ENCODE measurements at regions not wholly inside any gene's neighbourhood (a gene's known extent, or its start where the extent isn't known, plus 50 kb on each side); places are given as distances from the start of the nearest gene placed in this dataset.

- no peak overlapping the region for H3K4me3 ChIP-seq (ENCODE audit: extremely low read depth, insufficient read depth, low read length, poor library complexity, severe bottlenecking)
- H3K4me1 ChIP-seq (ENCODE audit: control insufficient read depth, insufficient read depth, low read length, poor library complexity, severe bottlenecking) = no peaks in the 10 kb centered on the region
- WGBS, 2 experiments (ENCODE audit: insufficient coverage in 2 of 2) = 93 to 94% methylated on average over 5 of the region's 5 CpGs
- no peaks in the 10 kb centered on the region for H3K36me3 ChIP-seq (ENCODE audit: control insufficient read depth, insufficient read depth, low read length)
- H3K9me3 ChIP-seq (ENCODE audit: control insufficient read depth, low read length) = no peaks in the 10 kb centered on the region
- no peak overlapping the region for H3K27ac ChIP-seq (ENCODE audit: low read depth, low read length, severe bottlenecking)
Measured at GRCh38 chr13:109655611-109656010, 130.8 kb downstream of the IRS2 start.

- no peaks in the 10 kb centered on the region for H3K4me1 ChIP-seq (ENCODE audit: control insufficient read depth, insufficient read depth, low read length, poor library complexity, severe bottlenecking)
- H3K9me3 ChIP-seq (ENCODE audit: control insufficient read depth, low read length) = no peaks in the 10 kb centered on the region
- no peak overlapping the region for H3K4me3 ChIP-seq (ENCODE audit: extremely low read depth, insufficient read depth, low read length, poor library complexity, severe bottlenecking)
- no peak overlapping the region for H3K27ac ChIP-seq (ENCODE audit: low read depth, low read length, severe bottlenecking)
- no peaks in the 10 kb centered on the region for H3K36me3 ChIP-seq (ENCODE audit: control insufficient read depth, insufficient read depth, low read length)
- WGBS, 2 experiments (ENCODE audit: insufficient coverage in 2 of 2) = no CpG with 5 or more reads among the region's 1 CpG
Measured at GRCh38 chr13:109655206-109655600, 131.2 kb downstream of the IRS2 start.

GRCh38 chr13:109654341-109655205, 131.8 kb downstream of the IRS2 start:
- H3K4me3 ChIP-seq (ENCODE audit: extremely low read depth, insufficient read depth, low read length, poor library complexity, severe bottlenecking) = no peak overlapping the region
- 85 to 87% methylated on average over 13 to 17 of the region's 17 CpGs for WGBS, 2 experiments (ENCODE audit: insufficient coverage in 2 of 2)
- H3K9me3 ChIP-seq (ENCODE audit: control insufficient read depth, low read length) = no peaks in the 10 kb centered on the region
- no peaks in the 10 kb centered on the region for H3K36me3 ChIP-seq (ENCODE audit: control insufficient read depth, insufficient read depth, low read length)
- no peaks in the 10 kb centered on the region for H3K4me1 ChIP-seq (ENCODE audit: control insufficient read depth, insufficient read depth, low read length, poor library complexity, severe bottlenecking)
- no peak overlapping the region for H3K27ac ChIP-seq (ENCODE audit: low read depth, low read length, severe bottlenecking)

GRCh38 chr13:109652531-109652930, 133.9 kb downstream of the IRS2 start:
- no peak overlapping the region for H3K4me3 ChIP-seq (ENCODE audit: extremely low read depth, insufficient read depth, low read length, poor library complexity, severe bottlenecking)
- H3K27ac ChIP-seq (ENCODE audit: low read depth, low read length, severe bottlenecking) = no peak overlapping the region
- H3K9me3 ChIP-seq (ENCODE audit: control insufficient read depth, low read length) = no peaks in the 10 kb centered on the region
- no peaks in the 10 kb centered on the region for H3K36me3 ChIP-seq (ENCODE audit: control insufficient read depth, insufficient read depth, low read length)
- no peaks in the 10 kb centered on the region for H3K4me1 ChIP-seq (ENCODE audit: control insufficient read depth, insufficient read depth, low read length, poor library complexity, severe bottlenecking)
- WGBS, 2 experiments (ENCODE audit: insufficient coverage in 2 of 2) = 92 to 100% methylated on average over 1 to 2 of the region's 3 CpGs

- Histone ChIP-seq H3K4me1 (ENCODE audit: control insufficient read depth, insufficient read depth, low read length, poor library complexity, severe bottlenecking) (peaks cover 6% of the 10 kb centered on the region), H3K36me3 (ENCODE audit: control insufficient read depth, insufficient read depth, low read length) (no peaks in the 10 kb centered on the region), H3K9me3 (ENCODE audit: control insufficient read depth, low read length) (no peaks in the 10 kb centered on the region), H3K27ac (ENCODE audit: low read depth, low read length, severe bottlenecking) (no peak overlapping the region), H3K4me3 (ENCODE audit: extremely low read depth, insufficient read depth, low read length, poor library complexity, severe bottlenecking) (no peak overlapping the region)
- 75 to 93% methylated on average over 3 to 6 of the region's 6 CpGs for WGBS, 2 experiments (ENCODE audit: insufficient coverage in 2 of 2)
Measured at GRCh38 chr13:109651854-109652253, 134.5 kb downstream of the IRS2 start.

GRCh38 chr13:109651311-109651710, 135.1 kb downstream of the IRS2 start:
- H3K4me3 ChIP-seq (ENCODE audit: extremely low read depth, insufficient read depth, low read length, poor library complexity, severe bottlenecking) = no peak overlapping the region
- H3K36me3 ChIP-seq (ENCODE audit: control insufficient read depth, insufficient read depth, low read length) = no peaks in the 10 kb centered on the region
- H3K4me1 ChIP-seq (ENCODE audit: control insufficient read depth, insufficient read depth, low read length, poor library complexity, severe bottlenecking) = peaks cover 10% of the 10 kb centered on the region
- WGBS, 2 experiments (ENCODE audit: insufficient coverage in 2 of 2) = 88 to 90% methylated on average over 4 to 5 of the region's 5 CpGs
- no peak overlapping the region for H3K27ac ChIP-seq (ENCODE audit: low read depth, low read length, severe bottlenecking)
- H3K9me3 ChIP-seq (ENCODE audit: control insufficient read depth, low read length) = no peaks in the 10 kb centered on the region

GRCh38 chr13:109650861-109651260, 135.5 kb downstream of the IRS2 start:
- Histone ChIP-seq H3K4me3 (ENCODE audit: extremely low read depth, insufficient read depth, low read length, poor library complexity, severe bottlenecking) (no peak overlapping the region), H3K27ac (ENCODE audit: low read depth, low read length, severe bottlenecking) (no peak overlapping the region), H3K36me3 (ENCODE audit: control insufficient read depth, insufficient read depth, low read length) (no peaks in the 10 kb centered on the region), H3K4me1 (ENCODE audit: control insufficient read depth, insufficient read depth, low read length, poor library complexity, severe bottlenecking) (peaks cover 12% of the 10 kb centered on the region), H3K9me3 (ENCODE audit: control insufficient read depth, low read length) (no peaks in the 10 kb centered on the region)
- 89 to 92% methylated on average over 2 to 3 of the region's 3 CpGs for WGBS, 2 experiments (ENCODE audit: insufficient coverage in 2 of 2)

- Histone ChIP-seq H3K4me3 (ENCODE audit: extremely low read depth, insufficient read depth, low read length, poor library complexity, severe bottlenecking) (no peak overlapping the region), H3K36me3 (ENCODE audit: control insufficient read depth, insufficient read depth, low read length) (no peaks in the 10 kb centered on the region), H3K27ac (ENCODE audit: low read depth, low read length, severe bottlenecking) (no peak overlapping the region), H3K4me1 (ENCODE audit: control insufficient read depth, insufficient read depth, low read length, poor library complexity, severe bottlenecking) (peaks cover 12% of the 10 kb centered on the region), H3K9me3 (ENCODE audit: control insufficient read depth, low read length) (no peaks in the 10 kb centered on the region)
- 100% methylated on average over 1 of the region's 3 CpGs; no CpG with 5 or more reads in 1 of the 2 experiments for WGBS, 2 experiments (ENCODE audit: insufficient coverage in 2 of 2)
Measured at GRCh38 chr13:109649713-109650112, 136.7 kb downstream of the IRS2 start.

GRCh38 chr13:109647699-109648098, 138.7 kb downstream of the IRS2 start:
- WGBS, 2 experiments (ENCODE audit: insufficient coverage in 2 of 2) = no CpG with 5 or more reads among the region's 2 CpGs
- no peak overlapping the region for H3K27ac ChIP-seq (ENCODE audit: low read depth, low read length, severe bottlenecking)
- H3K4me1 ChIP-seq (ENCODE audit: control insufficient read depth, insufficient read depth, low read length, poor library complexity, severe bottlenecking) = peaks cover 12% of the 10 kb centered on the region
- no peaks in the 10 kb centered on the region for H3K9me3 ChIP-seq (ENCODE audit: control insufficient read depth, low read length)
- H3K36me3 ChIP-seq (ENCODE audit: control insufficient read depth, insufficient read depth, low read length) = no peaks in the 10 kb centered on the region
- H3K4me3 ChIP-seq (ENCODE audit: extremely low read depth, insufficient read depth, low read length, poor library complexity, severe bottlenecking) = no peak overlapping the region

GRCh38 chr13:109647053-109647452, 139.3 kb downstream of the IRS2 start:
- H3K4me3 ChIP-seq (ENCODE audit: extremely low read depth, insufficient read depth, low read length, poor library complexity, severe bottlenecking) = no peak overlapping the region
- peaks cover 12% of the 10 kb centered on the region for H3K4me1 ChIP-seq (ENCODE audit: control insufficient read depth, insufficient read depth, low read length, poor library complexity, severe bottlenecking)
- no peak overlapping the region for H3K27ac ChIP-seq (ENCODE audit: low read depth, low read length, severe bottlenecking)
- H3K9me3 ChIP-seq (ENCODE audit: control insufficient read depth, low read length) = no peaks in the 10 kb centered on the region
- H3K36me3 ChIP-seq (ENCODE audit: control insufficient read depth, insufficient read depth, low read length) = no peaks in the 10 kb centered on the region
- no CpG with 5 or more reads among the region's 5 CpGs for WGBS, 2 experiments (ENCODE audit: insufficient coverage in 2 of 2)

GRCh38 chr13:109646423-109646822, 140.0 kb downstream of the IRS2 start:
- Histone ChIP-seq H3K4me3 (ENCODE audit: extremely low read depth, insufficient read depth, low read length, poor library complexity, severe bottlenecking) (no peak overlapping the region), H3K4me1 (ENCODE audit: control insufficient read depth, insufficient read depth, low read length, poor library complexity, severe bottlenecking) (peaks cover 12% of the 10 kb centered on the region), H3K9me3 (ENCODE audit: control insufficient read depth, low read length) (peaks cover 2% of the 10 kb centered on the region), H3K27ac (ENCODE audit: low read depth, low read length, severe bottlenecking) (no peak overlapping the region), H3K36me3 (ENCODE audit: control insufficient read depth, insufficient read depth, low read length) (no peaks in the 10 kb centered on the region)
- no CpG with 5 or more reads among the region's 5 CpGs for WGBS, 2 experiments (ENCODE audit: insufficient coverage in 2 of 2)

Data from mesodermal cell (in vitro differentiated cells).